ENCODE measurements at regions not wholly inside any gene's neighbourhood (a gene's known extent, or its start where the extent isn't known, plus 50 kb on each side); places are given as distances from the start of the nearest gene placed in this dataset.

GRCh38 chr4:19700992-19701391, 550.7 kb upstream of the SLIT2 start:
- Histone ChIP-seq H3K79me2 (ENCODE audit: insufficient read depth, low read length) (no peaks in the 10 kb centered on the region), H2AFZ (ENCODE audit: low read length) (no peak overlapping the region), H3K4me2 (ENCODE audit: low read depth, low read length, poor library complexity, severe bottlenecking) (no peak overlapping the region), H3F3A (ENCODE audit: low read depth) (no peaks in the 10 kb centered on the region), H3K4me3 (ENCODE audit: low read length, poor library complexity, severe bottlenecking) (no peak overlapping the region), H3K4me1 (ENCODE audit: insufficient read depth, low read length, poor library complexity, severe bottlenecking) (no peaks in the 10 kb centered on the region), H3K36me3 (ENCODE audit: insufficient read depth, low read length) (no peaks in the 10 kb centered on the region), H3K9me3 (ENCODE audit: insufficient read depth, low read depth, low read length) (no peaks in the 10 kb centered on the region), H3K9ac (ENCODE audit: low read depth, low read length, poor library complexity, severe bottlenecking) (no peak overlapping the region), H4K20me1 (ENCODE audit: insufficient read depth, low read length, poor library complexity, severe bottlenecking) (no peaks in the 10 kb centered on the region), H3K9me2 (replicated peaks; ENCODE audit: low read depth, low read length) (no peaks in the 10 kb centered on the region), H3K27me3 (ENCODE audit: insufficient read depth, low read length, poor library complexity, severe bottlenecking) (no peaks in the 10 kb centered on the region)
- TF ChIP-seq CTCF (conservative IDR thresholded peaks at IDR 0.05; ENCODE audit: low read length) (no peak), EZH2phosphoT487 (IDR thresholded peaks at IDR 0.05; ENCODE audit: borderline replicate concordance) (no peak)

GRCh38 chr4:19698961-19699360, 552.7 kb upstream of the SLIT2 start:
- TF ChIP-seq CTCF (conservative IDR thresholded peaks at IDR 0.05; ENCODE audit: low read length): no peak
- no peak for TF ChIP-seq EZH2phosphoT487 (IDR thresholded peaks at IDR 0.05; ENCODE audit: borderline replicate concordance)
- no peak overlapping the region for H2AFZ ChIP-seq (ENCODE audit: low read length)

GRCh38 chr4:19694812-19695211, 556.9 kb upstream of the SLIT2 start:
- no peak overlapping the region for H3K9ac ChIP-seq (ENCODE audit: low read depth, low read length, poor library complexity, severe bottlenecking)
- no peaks in the 10 kb centered on the region for H3K9me3 ChIP-seq (ENCODE audit: insufficient read depth, low read depth, low read length)
- H3K36me3 ChIP-seq (ENCODE audit: insufficient read depth, low read length): no peaks in the 10 kb centered on the region
- no peaks in the 10 kb centered on the region for H3K79me2 ChIP-seq (ENCODE audit: insufficient read depth, low read length)
- H4K20me1 ChIP-seq (ENCODE audit: insufficient read depth, low read length, poor library complexity, severe bottlenecking): no peaks in the 10 kb centered on the region
- H2AFZ ChIP-seq (ENCODE audit: low read length): no peak overlapping the region
- no peak overlapping the region for H3K4me3 ChIP-seq (ENCODE audit: low read length, poor library complexity, severe bottlenecking)
- no peaks in the 10 kb centered on the region for H3K4me1 ChIP-seq (ENCODE audit: insufficient read depth, low read length, poor library complexity, severe bottlenecking)
- H3F3A ChIP-seq (ENCODE audit: low read depth): no peaks in the 10 kb centered on the region
- no peaks in the 10 kb centered on the region for H3K9me2 ChIP-seq (replicated peaks; ENCODE audit: low read depth, low read length)
- H3K27me3 ChIP-seq (ENCODE audit: insufficient read depth, low read length, poor library complexity, severe bottlenecking): no peaks in the 10 kb centered on the region
- TF ChIP-seq CTCF (conservative IDR thresholded peaks at IDR 0.05; ENCODE audit: low read length) (no peak), EZH2phosphoT487 (IDR thresholded peaks at IDR 0.05; ENCODE audit: borderline replicate concordance) (no peak)
- no peak overlapping the region for H3K4me2 ChIP-seq (ENCODE audit: low read depth, low read length, poor library complexity, severe bottlenecking)

More at GRCh38 chr4:19698961-19699360, 552.7 kb upstream of the SLIT2 start:
- no peaks in the 10 kb centered on the region for H3K79me2 ChIP-seq (ENCODE audit: insufficient read depth, low read length)
- no peaks in the 10 kb centered on the region for H3K9me2 ChIP-seq (replicated peaks; ENCODE audit: low read depth, low read length)
- H3K4me3 ChIP-seq (ENCODE audit: low read length, poor library complexity, severe bottlenecking): no peak overlapping the region
- no peaks in the 10 kb centered on the region for H3F3A ChIP-seq (ENCODE audit: low read depth)
- H3K4me2 ChIP-seq (ENCODE audit: low read depth, low read length, poor library complexity, severe bottlenecking): no peak overlapping the region
- H4K20me1 ChIP-seq (ENCODE audit: insufficient read depth, low read length, poor library complexity, severe bottlenecking): no peaks in the 10 kb centered on the region
- H3K4me1 ChIP-seq (ENCODE audit: insufficient read depth, low read length, poor library complexity, severe bottlenecking): no peaks in the 10 kb centered on the region
- H3K9ac ChIP-seq (ENCODE audit: low read depth, low read length, poor library complexity, severe bottlenecking): no peak overlapping the region
- no peaks in the 10 kb centered on the region for H3K27me3 ChIP-seq (ENCODE audit: insufficient read depth, low read length, poor library complexity, severe bottlenecking)
- no peaks in the 10 kb centered on the region for H3K9me3 ChIP-seq (ENCODE audit: insufficient read depth, low read depth, low read length)
- H3K36me3 ChIP-seq (ENCODE audit: insufficient read depth, low read length): no peaks in the 10 kb centered on the region

Data from Loucy (cell line).